ENCODE measurements at regions not wholly inside any gene's neighbourhood (a gene's known extent, or its start where the extent isn't known, plus 50 kb on each side); places are given as distances from the start of the nearest gene placed in this dataset.

- H3K9me3 ChIP-seq: no peaks in the 10 kb centered on the region
- H3K4me1 ChIP-seq (ENCODE audit: low read depth): no peaks in the 10 kb centered on the region
- intact Hi-C loops (cut with DNase I, micrococcal nuclease): no loop called here
- ATAC-seq: no peak
- no peak overlapping the region for H3K4me3 ChIP-seq
- TF ChIP-seq CTCF (IDR thresholded peaks at IDR 0.05): no peak
- no peak for DNase-seq
- no peaks in the 10 kb centered on the region for H3K36me3 ChIP-seq (ENCODE audit: low read depth)
Observed at GRCh38 chr1:119318466-119319309, 49.9 kb upstream of the HAO2 start.
